CD14-positive monocyte (primary cell): ENCODE measurements at regions not wholly inside any gene's neighbourhood (a gene's known extent, or its start where the extent isn't known, plus 50 kb on each side); places are given as distances from the start of the nearest gene placed in this dataset.

ENCODE experiments used
- DNase-seq, 3 donors: peaks; one replicate each; pipeline ENCODE4 v3.0.0-alpha.2; 2011 to 2022
- H2AFZ ChIP-seq: 2 replicates; pipeline ENCODE4 v1.6.0; 2012; ENCODE audit warnings: mild to moderate bottlenecking, low read depth, low read length, inconsistent platforms; ENCODE audit not compliant: insufficient read depth, poor library complexity, severe bottlenecking
- H3K27ac ChIP-seq, 2 donors: 1 replicate in 1 of 2; 2 replicates in 1 of 2; pipeline ENCODE4 v1.5.1; 2012 to 2013; ENCODE audit warnings: low read length in 2 of 2, control low read depth in 1 of 2, inconsistent platforms in 1 of 2, low read depth in 1 of 2, mild to moderate bottlenecking in 1 of 2
- H3K27me3 ChIP-seq, 2 donors: one replicate each; pipeline versions ENCODE4 v1.6.0 to v1.6.1; 2011 to 2013; ENCODE audit warnings: low read length in 2 of 2; ENCODE audit not compliant: control insufficient read depth in 2 of 2, insufficient read depth in 2 of 2
- H3K36me3 ChIP-seq, 2 donors: replicated peaks in 1 of 2; 1 replicate in 1 of 2; 2 replicates in 1 of 2; pipeline versions ENCODE4 v1.5.1 to v1.6.1; 2012 to 2013; ENCODE audit warnings: low read length in 2 of 2, control low read depth in 1 of 2, inconsistent platforms in 1 of 2, mild to moderate bottlenecking in 1 of 2; ENCODE audit not compliant: insufficient read depth in 2 of 2, control insufficient read depth in 1 of 2
- H3K4me1 ChIP-seq, 2 donors: 1 replicate in 1 of 2; 2 replicates in 1 of 2; pipeline versions ENCODE4 v1.5.1 to v1.6.1; 2012 to 2013; ENCODE audit warnings: low read length in 2 of 2, control low read depth in 1 of 2, inconsistent platforms in 1 of 2, mild to moderate bottlenecking in 1 of 2, moderate library complexity in 1 of 2; ENCODE audit not compliant: insufficient read depth in 2 of 2, control insufficient read depth in 1 of 2
- H3K4me2 ChIP-seq: replicated peaks from 2 replicates; pipeline ENCODE3; 2012; ENCODE audit warnings: low read length, moderate library complexity, mild to moderate bottlenecking; ENCODE audit not compliant: poor library complexity, severe bottlenecking; ENCODE audit errors: extremely low read depth
- H3K4me3 ChIP-seq, 3 experiments: fragments of 200-600 bp in 1 of 3; sonication (generic) in 1 of 3; replicated peaks in 1 of 3; 1 replicate in 2 of 3; 2 replicates in 1 of 3; pipeline ENCODE4 v1.5.1; 2011 to 2013; ENCODE audit warnings: low read length in 3 of 3, mild to moderate bottlenecking in 3 of 3, control low read depth in 2 of 3, low read depth in 2 of 3, inconsistent platforms in 1 of 3, moderate library complexity in 1 of 3
- H3K79me2 ChIP-seq: 2 replicates; pipeline ENCODE4 v1.6.0; 2012; ENCODE audit warnings: mild to moderate bottlenecking, control low read depth, inconsistent platforms, low read length, moderate library complexity; ENCODE audit not compliant: insufficient read depth
- H3K9ac ChIP-seq: 2 replicates; pipeline ENCODE4 v1.6.0; 2017; ENCODE audit warnings: low read length, mild to moderate bottlenecking; ENCODE audit not compliant: insufficient read depth, poor library complexity, severe bottlenecking
- H3K9me3 ChIP-seq, 2 donors: replicated peaks in 1 of 2; 1 replicate in 1 of 2; 2 replicates in 1 of 2; pipeline versions ENCODE4 v1.5.1 to v1.6.1; 2012 to 2013; ENCODE audit warnings: low read length in 2 of 2, control low read depth in 1 of 2; ENCODE audit not compliant: control insufficient read depth in 1 of 2, insufficient read depth in 1 of 2
- H4K20me1 ChIP-seq: 2 replicates; pipeline ENCODE4 v1.6.0; 2012; ENCODE audit warnings: mild to moderate bottlenecking, low read length, control low read depth, moderate library complexity; ENCODE audit not compliant: insufficient read depth
- H3K27ac Mint-ChIP-seq, 7 donors: one replicate each; pipeline ENCODE4 v1.8.0; 2020; ENCODE audit warnings: mild to moderate bottlenecking in 7 of 7, mixed read lengths in 7 of 7, moderate library complexity in 6 of 7, inconsistent platforms in 2 of 7
- H3K27me3 Mint-ChIP-seq, 3 donors: one replicate each; pipeline ENCODE4 v1.8.0; 2021 to 2022; ENCODE audit warnings: low read depth in 3 of 3, mild to moderate bottlenecking in 3 of 3, mixed read lengths in 3 of 3, moderate library complexity in 3 of 3, inconsistent platforms in 1 of 3
- H3K36me3 Mint-ChIP-seq, 2 donors: one replicate each; pipeline ENCODE4 v1.8.0; 2020; ENCODE audit warnings: mixed read lengths in 2 of 2, inconsistent platforms in 1 of 2, mild to moderate bottlenecking in 1 of 2
- H3K4me1 Mint-ChIP-seq: one replicate; pipeline ENCODE4 v1.8.0; 2020; ENCODE audit warnings: mild to moderate bottlenecking, mixed read lengths
- H3K4me3 Mint-ChIP-seq, 2 donors: one replicate each; pipeline ENCODE4 v1.8.0; 2020; ENCODE audit warnings: mild to moderate bottlenecking in 2 of 2, mixed read lengths in 2 of 2, moderate library complexity in 1 of 2
- H3K9me3 Mint-ChIP-seq, 7 donors: one replicate each; pipeline ENCODE4 v1.8.0; 2020 to 2022; ENCODE audit warnings: mixed read lengths in 7 of 7, mild to moderate bottlenecking in 6 of 7, moderate library complexity in 6 of 7, inconsistent platforms in 2 of 7
- WGBS: methylation state at CpG from one replicate; pipeline ENCODE4 v1.1.5; 2013; ENCODE audit warnings: missing lambda C conversion rate; ENCODE audit not compliant: insufficient coverage; 5-methylcytosine and 5-hydroxymethylcytosine counted together
- intact Hi-C, 2 donors: fragments of 100-400 bp; cut with micrococcal nuclease; formaldehyde crosslinking; loops; one replicate each; pipeline versions ENCODE4 v1.15.0 to v1.15.1; 2023
- TF ChIP-seq, protein P1 (sequence below): fragments of 200-600 bp; IDR thresholded peaks from one replicate; pipeline ENCODE4 v1.8.0; 2022; ENCODE audit warnings: antibody characterized with exemption, mild to moderate bottlenecking

DNA sequence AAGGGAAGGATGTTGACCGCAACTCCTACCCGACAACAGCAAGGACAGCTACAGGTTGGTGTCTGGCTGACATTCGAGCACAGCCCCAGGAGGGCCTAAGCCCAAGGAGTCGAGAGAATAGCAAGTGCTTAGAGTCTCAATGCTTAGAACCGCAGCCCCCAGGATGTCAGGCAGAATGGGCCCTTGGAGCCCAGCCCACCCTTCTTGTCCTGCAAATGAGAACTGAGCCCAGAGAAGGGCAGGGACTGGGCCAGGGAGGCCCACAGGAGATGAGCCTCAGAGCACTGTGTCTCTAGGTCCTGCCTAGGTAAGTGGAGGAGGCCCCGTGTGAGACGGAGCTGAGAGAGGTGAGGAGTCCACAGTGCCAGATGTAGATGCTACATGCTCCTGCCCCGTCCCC is 173.3 kb upstream of the ZMIZ1 start:
- Histone ChIP-seq H3K27me3 (no peaks in the 10 kb centered on the region), H4K20me1 (no peaks in the 10 kb centered on the region), H3K36me3 (no peaks in the 10 kb centered on the region), H3K9ac (no peak overlapping the region), H2AFZ (no peak overlapping the region), H3K4me1 (no peaks in the 10 kb centered on the region), H3K4me3 (no peak overlapping the region), H3K27ac (no peak overlapping the region), H3K4me2 (no peak overlapping the region), H3K79me2 (no peaks in the 10 kb centered on the region), H3K9me3 (peaks cover 5 to 6% of the 10 kb centered on the region in 2 donors)
- TF ChIP-seq, protein P1, sequence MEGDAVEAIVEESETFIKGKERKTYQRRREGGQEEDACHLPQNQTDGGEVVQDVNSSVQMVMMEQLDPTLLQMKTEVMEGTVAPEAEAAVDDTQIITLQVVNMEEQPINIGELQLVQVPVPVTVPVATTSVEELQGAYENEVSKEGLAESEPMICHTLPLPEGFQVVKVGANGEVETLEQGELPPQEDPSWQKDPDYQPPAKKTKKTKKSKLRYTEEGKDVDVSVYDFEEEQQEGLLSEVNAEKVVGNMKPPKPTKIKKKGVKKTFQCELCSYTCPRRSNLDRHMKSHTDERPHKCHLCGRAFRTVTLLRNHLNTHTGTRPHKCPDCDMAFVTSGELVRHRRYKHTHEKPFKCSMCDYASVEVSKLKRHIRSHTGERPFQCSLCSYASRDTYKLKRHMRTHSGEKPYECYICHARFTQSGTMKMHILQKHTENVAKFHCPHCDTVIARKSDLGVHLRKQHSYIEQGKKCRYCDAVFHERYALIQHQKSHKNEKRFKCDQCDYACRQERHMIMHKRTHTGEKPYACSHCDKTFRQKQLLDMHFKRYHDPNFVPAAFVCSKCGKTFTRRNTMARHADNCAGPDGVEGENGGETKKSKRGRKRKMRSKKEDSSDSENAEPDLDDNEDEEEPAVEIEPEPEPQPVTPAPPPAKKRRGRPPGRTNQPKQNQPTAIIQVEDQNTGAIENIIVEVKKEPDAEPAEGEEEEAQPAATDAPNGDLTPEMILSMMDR = no peak
- Mint-ChIP-seq H3K4me1 (no peaks in the 10 kb centered on the region), H3K27ac (peak overlapping the region in 1 of 7 donors; percentile 60), H3K4me3 (no peak overlapping the region), H3K27me3 (peaks cover 4 to 8% (median 5%) of the 10 kb centered on the region in 3 donors), H3K36me3 (no peaks in the 10 kb centered on the region), H3K9me3 (peaks cover 0 to 11% (median 7%) of the 10 kb centered on the region in 7 donors)
- intact Hi-C loops = no loop called here
- 92% methylated on average over 5 of the region's 8 CpGs for WGBS
- no peak for DNase-seq

DNA sequence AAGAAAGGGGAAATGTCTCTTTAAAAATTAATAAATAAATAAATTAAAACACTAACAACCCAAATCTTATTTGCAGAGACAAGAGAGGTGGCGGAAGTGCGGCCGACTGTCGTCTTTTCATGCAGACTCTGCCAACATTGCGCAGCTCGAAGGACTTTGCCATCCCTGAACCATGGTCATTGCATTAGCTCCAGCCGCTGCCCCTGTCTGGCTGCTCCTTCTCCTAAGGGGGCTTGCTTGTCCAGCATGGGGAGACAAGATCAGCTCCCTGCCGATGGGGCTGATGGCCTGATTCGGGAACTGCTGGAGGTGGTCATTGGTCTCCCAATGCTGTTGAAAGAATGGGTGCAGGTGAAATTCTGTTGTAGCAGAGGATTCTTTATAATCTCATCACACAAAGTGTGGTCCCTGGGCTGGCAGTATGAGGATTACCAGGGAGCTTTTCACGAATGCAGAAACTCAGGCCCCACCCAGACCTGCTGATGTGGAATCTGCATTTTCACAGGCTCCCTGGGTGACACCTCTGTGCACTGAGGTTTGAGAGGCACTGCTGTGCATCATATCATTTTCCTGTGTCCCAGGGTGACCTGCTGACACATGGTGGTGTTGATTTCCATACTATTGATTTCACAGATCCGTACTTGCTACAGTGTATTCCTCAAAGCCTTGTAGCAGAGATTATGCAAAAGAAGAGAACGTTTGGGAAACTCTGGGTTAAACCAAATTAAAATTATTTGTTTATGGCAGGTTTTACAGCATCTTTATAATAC is 172.4 kb upstream of the ZMIZ1 start:
- H3K4me1 Mint-ChIP-seq = no peaks in the 10 kb centered on the region
- H3K9ac ChIP-seq = no peak overlapping the region
- peaks cover 0 to 11% (median 7%) of the 10 kb centered on the region in 7 donors for H3K9me3 Mint-ChIP-seq
- H4K20me1 ChIP-seq = no peaks in the 10 kb centered on the region
- no peaks in the 10 kb centered on the region for H3K36me3 ChIP-seq
- no peak overlapping the region for H3K4me3 Mint-ChIP-seq
- intact Hi-C loops = no loop called here
- TF ChIP-seq, protein P1 = no peak
- H3K27me3 ChIP-seq = no peaks in the 10 kb centered on the region
- no peak overlapping the region for H3K27ac Mint-ChIP-seq
- DNase-seq = no peak
- H3K27ac ChIP-seq = no peak overlapping the region
- H3K4me3 ChIP-seq = no peak overlapping the region
- no peaks in the 10 kb centered on the region for H3K79me2 ChIP-seq
- H2AFZ ChIP-seq = no peak overlapping the region
- WGBS = 98% methylated on average over 8 of the region's 12 CpGs
- H3K4me2 ChIP-seq = no peak overlapping the region
- no peaks in the 10 kb centered on the region for H3K36me3 Mint-ChIP-seq
- peaks cover 5 to 6% of the 10 kb centered on the region in 2 donors for H3K9me3 ChIP-seq
- H3K27me3 Mint-ChIP-seq = peaks cover 3 to 8% (median 4%) of the 10 kb centered on the region in 3 donors
- no peaks in the 10 kb centered on the region for H3K4me1 ChIP-seq
